GM18520 (cell line): ENCODE measurements at regions not wholly inside any gene's neighbourhood (a gene's known extent, or its start where the extent isn't known, plus 50 kb on each side); places are given as distances from the start of the nearest gene placed in this dataset.
"Not testable (repeated sequence)": the region's sequence is repeated elsewhere in the genome, so short reads cannot be mapped to it uniquely, and the experiment has no call there.

Experiments used
- ATAC-seq: cut with Tn5 transposase; IDR thresholded peaks from one replicate; pipeline ENCODE4 v1.9.1; 2021; ENCODE audit not compliant: unreplicated experiment

DNA sequence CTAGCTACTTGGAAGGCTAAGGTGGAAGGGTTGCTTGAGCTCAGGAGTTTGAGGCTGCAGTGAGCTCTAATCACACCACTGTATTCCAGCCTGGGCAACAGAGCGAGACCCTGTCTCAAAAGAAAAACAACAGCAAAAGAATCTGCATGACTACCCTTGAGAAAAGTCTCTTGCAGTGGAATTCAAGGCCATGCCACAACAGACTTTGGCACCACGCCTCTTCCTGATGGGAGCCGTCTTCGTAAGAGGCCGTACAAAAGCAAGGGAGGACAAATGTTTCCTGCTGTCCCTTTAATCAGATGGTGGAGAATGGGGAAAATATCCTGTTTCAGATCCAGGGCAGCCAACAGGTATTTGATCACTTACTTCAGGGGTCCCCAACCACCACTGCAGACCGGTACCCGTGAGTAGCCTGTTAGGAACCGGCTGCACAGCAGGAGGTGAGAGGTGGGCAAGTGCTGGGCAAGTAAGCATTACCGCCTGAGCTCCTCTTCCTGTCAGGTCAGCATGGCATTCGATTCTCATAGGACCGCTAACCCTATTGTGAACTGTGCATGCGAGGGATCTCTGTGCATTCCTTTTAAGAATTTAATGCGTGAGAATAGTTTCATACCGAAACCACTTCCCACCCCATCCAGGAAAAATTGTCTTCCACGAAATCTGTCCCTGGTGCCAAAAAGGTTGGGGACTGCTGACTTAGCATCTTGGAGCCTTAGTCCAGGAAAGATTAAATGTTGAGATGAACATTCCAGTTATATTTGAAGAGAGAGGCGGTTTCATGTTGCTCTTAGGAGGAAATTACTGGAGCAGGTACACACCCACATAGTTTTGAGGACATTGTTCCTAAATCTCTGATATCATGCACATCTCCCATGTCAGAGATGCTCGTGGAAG lies 94.4 kb upstream of the XPO1 start:
- no peak for ATAC-seq

DNA sequence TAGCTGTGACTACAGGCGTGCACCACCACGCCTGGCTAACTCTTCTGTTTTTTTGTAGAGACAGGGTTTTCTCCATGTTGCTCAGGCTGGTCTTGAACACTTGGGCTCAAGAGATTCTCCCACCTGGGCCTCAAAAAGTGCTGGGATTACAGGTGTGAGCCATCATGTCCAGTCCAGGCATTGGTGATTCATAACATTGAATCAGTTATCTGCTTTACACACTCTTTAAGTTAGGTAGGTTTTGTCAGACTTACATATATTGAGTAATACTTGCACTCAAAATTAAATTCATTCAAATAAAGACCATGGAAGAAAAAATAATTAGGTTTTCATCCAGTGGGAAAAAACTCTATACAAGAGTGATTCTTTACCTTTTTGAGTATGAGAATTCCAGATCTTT lies 93.2 kb upstream of the XPO1 start:
- no peak for ATAC-seq

DNA sequence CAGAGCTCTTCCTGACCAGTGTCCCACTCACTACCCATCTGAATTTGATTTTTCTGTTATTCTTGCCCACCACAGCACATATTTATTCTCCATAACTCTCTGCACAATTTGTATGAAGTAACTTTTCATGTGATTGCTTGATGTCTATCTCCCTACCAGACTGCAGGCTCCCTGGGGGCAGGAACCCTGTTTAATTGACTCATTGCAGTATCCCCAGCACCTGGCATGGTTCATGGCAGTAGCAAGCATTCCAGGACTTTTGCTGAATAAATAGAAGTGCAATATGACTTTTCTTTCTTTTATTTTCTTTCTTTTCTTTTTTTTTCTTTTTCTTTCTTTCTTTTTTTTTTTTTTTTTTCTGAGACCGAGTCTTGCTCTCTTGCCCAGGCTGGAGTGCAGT lies 88.7 kb upstream of the XPO1 start:
- no peak for ATAC-seq

DNA sequence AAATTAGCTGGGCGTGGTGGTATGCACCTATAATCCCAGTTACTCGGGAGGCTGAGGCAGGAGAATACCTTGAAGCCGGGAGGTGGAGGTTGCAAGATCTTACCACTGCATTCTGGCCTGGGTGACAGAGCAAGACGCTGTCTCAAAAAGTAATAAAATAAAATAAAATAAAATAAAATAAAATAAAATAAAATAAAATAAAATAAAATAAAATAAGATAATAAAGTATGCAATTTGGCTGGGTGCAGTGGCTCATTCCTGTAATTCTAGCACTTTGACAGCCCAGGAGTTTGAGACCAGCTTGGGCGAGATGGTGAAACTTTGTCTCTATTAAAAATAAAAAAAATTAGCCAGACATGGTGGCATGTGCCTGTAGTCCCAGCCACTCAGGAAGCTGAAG lies 85.6 kb upstream of the XPO1 start:
- no peak for ATAC-seq

DNA sequence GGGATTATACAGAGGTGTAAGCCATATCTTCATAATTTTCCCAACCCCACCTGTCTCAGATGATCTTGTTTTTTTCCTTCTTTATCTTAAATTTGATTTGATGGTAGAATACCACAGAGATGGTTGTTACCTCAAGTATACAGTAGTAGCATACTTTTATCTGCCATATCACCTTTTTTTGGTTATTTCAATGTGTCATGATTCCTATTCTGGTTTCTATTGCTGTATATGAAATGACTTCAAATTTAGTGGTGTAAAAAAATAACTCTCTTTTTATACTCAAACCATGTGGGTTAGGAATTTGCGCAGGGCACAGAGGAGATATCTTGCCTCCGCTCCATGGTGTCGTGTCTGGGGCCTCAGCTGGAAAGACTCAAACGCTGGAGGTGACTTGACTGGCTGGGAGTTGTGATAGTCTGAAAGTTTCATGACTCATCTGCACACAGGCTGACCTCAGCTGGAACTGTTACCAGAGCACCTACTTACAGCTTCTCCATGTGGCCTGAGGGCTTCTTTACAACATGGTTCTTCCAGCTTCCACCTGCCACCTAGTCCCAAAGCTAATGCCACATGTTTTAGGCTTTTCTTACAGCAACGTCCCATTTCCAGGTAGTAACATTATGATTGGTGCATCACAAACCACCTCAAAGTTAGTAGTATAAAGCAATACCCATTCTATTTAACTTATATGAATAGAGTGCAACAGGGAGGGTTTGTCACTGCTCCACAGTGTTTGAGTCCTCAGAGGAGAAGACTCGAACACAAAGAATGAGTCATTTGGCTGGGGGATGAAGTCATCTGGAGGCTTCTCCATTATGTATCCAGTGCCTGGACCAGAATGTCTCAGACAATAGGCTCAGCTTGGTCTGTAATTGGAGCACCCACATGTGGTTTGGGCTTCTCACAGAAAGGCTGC lies 82.3 kb upstream of the XPO1 start:
- ATAC-seq, result no peak

GRCh38 chr2:61619561-61619960 lies 81.4 kb upstream of the XPO1 start:
- ATAC-seq, result no peak

DNA sequence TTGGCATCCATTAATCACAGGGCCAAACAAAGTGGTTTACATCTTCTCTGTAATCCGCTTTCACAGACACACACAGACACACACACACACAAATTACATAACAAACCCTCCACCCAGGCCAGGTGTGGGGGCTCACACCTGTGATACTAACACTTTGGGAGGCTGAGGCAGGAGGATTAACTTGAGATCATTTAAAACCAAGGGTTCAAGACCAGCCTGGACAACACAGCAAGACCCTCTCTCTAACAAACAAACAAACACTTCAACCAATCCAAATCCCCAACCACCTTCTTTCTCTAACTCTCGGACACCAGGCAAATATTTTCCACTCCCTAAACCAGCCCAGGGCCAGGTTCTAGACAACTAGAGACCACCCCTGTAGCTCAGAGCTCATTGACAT lies 79.5 kb upstream of the XPO1 start:
- ATAC-seq, result no peak

- no peak for ATAC-seq
Measured at GRCh38 chr2:61605245-61605644, 67.1 kb upstream of the XPO1 start.

DNA sequence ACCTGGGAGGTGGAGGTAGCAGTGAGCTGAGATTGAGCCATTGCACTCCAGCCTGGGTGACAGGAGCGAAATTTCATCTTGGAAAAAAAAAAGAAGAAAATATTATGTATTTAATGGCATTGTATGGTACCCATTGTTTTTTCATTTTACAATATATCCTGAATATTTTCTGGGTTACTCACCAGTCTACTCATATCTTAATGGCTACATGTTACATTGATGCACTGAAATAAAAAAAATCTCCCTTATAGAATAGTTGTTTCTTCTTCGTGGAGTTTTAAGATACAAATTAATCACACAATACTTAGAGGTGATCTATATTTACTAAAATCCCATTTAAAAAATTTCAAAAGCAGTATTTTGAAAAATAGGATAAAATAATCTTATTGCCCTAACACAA lies 66.3 kb upstream of the XPO1 start:
- no peak for ATAC-seq

DNA sequence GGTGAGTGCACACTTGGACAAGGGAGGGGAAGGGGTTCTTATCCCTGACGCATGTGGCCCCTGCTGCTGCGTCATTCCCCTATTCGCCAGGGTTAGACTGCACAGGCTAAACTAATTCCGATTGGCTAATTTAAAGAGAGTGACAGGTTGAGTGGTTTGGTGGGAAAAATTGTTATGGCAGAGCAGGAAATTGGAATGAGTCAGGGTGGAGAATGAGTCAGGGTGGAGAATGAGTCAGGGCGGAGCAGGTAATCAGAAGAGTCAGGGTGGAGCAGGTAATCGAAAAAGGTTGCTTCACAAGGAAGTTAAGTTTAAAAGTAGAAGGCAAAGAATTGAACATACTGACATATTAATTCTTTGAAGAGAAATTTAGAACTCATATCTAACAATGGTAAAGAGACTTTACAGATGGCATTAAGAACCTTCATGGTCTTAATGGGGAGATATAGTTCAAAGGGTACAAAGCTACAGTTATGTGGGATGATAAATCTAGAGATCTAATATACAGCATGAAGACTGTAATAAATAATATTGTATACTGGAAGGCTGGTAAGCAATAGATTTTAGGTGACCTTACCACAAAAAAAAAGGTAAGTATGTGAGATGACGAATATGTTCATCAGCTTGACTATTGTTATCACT lies 60.5 kb upstream of the XPO1 start:
- ATAC-seq, result not testable (repeated sequence)

- ATAC-seq, result no peak
Measured at GRCh38 chr2:61597300-61598289, 59.4 kb upstream of the XPO1 start.

GRCh38 chr2:61594201-61594600 lies 56.0 kb upstream of the XPO1 start:
- not testable (repeated sequence) for ATAC-seq

DNA sequence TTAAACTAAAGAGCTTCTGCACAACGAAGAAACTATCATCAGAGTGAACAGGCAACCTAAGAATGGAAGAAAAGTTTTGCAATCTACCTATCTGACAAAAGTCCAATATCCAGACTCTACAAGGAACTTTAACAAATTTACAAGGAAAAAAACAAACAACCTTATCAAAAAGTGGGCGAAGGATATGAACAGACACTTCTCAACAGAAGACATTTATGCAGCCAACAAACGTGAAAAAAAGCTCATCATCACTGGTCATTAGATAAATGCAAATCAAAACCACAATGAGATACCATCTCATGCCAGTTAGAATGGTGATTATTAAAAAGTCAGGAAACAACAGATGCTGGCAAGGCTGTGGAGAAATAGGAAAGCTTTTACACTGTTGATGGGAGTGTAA lies 55.5 kb upstream of the XPO1 start:
- ATAC-seq, result not testable (repeated sequence)

DNA sequence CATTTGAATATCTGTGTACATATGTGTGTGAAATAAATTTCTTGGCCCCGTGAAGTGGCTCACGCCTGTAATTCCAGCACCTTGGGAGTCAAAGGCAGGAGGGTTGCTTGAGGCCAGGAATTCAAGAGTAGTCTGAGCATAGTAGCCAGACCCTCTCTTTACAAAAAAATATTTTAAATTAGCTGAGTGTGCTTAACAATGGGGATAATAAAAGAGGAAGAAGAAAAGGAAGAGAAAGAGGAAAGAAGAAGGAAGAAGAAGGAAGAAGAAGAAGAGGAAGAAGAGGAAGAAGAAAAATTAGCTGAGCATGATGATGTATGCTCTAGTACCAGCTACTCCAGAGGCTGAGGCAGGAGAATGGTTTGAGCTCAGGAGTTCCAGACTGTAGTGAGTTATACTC lies 52.1 kb upstream of the XPO1 start:
- no peak for ATAC-seq

DNA sequence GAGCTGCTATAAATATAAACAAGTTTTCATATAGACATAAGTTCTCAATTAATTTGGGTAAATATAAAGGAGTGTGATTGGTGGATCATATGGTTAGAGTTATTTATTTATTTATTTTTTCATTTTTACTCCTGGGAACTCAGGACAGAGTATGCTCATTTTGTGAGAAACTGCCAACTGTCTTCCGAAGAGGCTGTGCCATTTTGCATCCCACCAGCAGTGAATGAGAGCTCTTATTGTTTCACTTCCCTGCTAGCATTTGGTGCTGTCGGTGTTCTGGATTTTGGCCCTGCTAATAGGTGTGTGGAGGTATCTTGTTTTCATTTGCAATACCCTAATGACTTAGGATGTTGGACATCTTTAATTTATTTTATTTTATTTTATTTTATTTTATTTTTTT lies 50.4 kb upstream of the XPO1 start:
- ATAC-seq, result no peak
